Neural crest cell (in vitro differentiated cells): ENCODE measurements at regions not wholly inside any gene's neighbourhood (a gene's known extent, or its start where the extent isn't known, plus 50 kb on each side); places are given as distances from the start of the nearest gene placed in this dataset.

ENCODE experiments used
- DNase-seq: peaks from one replicate; pipeline ENCODE4 v3.0.0; 2021; ENCODE audit warnings: low read depth, mixed read lengths, low spot score
- H3K27ac Mint-ChIP-seq: one replicate; pipeline ENCODE4 v1.8.0; 2021; ENCODE audit warnings: mild to moderate bottlenecking, mixed read lengths; ENCODE audit not compliant: unreplicated experiment
- H3K27me3 Mint-ChIP-seq: 2 replicates; pipeline ENCODE4 v1.8.0; 2021; ENCODE audit warnings: low read depth, mild to moderate bottlenecking, mixed read lengths
- H3K36me3 Mint-ChIP-seq: 2 replicates; pipeline ENCODE4 v1.8.0; 2021; ENCODE audit warnings: low read depth, mild to moderate bottlenecking, mixed read lengths
- H3K4me1 Mint-ChIP-seq: 2 replicates; pipeline ENCODE4 v1.8.0; 2021; ENCODE audit warnings: mixed read lengths
- H3K4me3 Mint-ChIP-seq: one replicate; pipeline ENCODE4 v1.8.0; 2021; ENCODE audit warnings: mild to moderate bottlenecking, mixed read lengths
- H3K9me3 Mint-ChIP-seq: 2 replicates; pipeline ENCODE4 v1.8.0; 2021; ENCODE audit warnings: mixed read lengths
- TF ChIP-seq, protein P1 (sequence below): fragments of 200-600 bp; sonication (generic); conservative IDR thresholded peaks from 2 replicates; pipeline ENCODE4 v1.5.0; 2021; ENCODE audit warnings: antibody characterized with exemption, mild to moderate bottlenecking

DNA sequence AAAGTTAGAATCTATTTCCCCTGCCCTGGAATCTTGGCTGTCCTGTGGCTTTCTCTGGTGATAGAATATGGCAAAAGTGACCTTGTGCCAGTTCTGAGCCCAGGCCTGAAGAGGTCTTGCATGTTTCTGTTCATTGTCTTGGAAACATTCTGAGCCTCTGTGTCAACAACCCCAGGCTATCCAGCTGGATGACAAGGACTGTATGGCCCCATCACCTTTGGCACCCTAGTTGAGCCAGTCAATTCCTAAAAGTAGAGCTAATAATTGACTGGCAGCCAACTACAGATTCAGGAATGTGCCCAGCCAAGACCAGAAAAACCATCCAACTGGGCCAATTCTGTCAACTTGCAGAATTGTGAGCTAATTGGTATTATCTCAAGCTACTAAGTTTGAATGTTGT is 514.1 kb upstream of the LARGE1 start:
- Mint-ChIP-seq H3K4me3 (no peak overlapping the region), H3K36me3 (no peaks in the 10 kb centered on the region), H3K4me1 (no peaks in the 10 kb centered on the region), H3K9me3 (peaks cover 6% of the 10 kb centered on the region), H3K27me3 (peaks cover 21% of the 10 kb centered on the region), H3K27ac (no peak overlapping the region)
- TF ChIP-seq, protein P1, sequence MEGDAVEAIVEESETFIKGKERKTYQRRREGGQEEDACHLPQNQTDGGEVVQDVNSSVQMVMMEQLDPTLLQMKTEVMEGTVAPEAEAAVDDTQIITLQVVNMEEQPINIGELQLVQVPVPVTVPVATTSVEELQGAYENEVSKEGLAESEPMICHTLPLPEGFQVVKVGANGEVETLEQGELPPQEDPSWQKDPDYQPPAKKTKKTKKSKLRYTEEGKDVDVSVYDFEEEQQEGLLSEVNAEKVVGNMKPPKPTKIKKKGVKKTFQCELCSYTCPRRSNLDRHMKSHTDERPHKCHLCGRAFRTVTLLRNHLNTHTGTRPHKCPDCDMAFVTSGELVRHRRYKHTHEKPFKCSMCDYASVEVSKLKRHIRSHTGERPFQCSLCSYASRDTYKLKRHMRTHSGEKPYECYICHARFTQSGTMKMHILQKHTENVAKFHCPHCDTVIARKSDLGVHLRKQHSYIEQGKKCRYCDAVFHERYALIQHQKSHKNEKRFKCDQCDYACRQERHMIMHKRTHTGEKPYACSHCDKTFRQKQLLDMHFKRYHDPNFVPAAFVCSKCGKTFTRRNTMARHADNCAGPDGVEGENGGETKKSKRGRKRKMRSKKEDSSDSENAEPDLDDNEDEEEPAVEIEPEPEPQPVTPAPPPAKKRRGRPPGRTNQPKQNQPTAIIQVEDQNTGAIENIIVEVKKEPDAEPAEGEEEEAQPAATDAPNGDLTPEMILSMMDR, result no peak
- no peak for DNase-seq

DNA sequence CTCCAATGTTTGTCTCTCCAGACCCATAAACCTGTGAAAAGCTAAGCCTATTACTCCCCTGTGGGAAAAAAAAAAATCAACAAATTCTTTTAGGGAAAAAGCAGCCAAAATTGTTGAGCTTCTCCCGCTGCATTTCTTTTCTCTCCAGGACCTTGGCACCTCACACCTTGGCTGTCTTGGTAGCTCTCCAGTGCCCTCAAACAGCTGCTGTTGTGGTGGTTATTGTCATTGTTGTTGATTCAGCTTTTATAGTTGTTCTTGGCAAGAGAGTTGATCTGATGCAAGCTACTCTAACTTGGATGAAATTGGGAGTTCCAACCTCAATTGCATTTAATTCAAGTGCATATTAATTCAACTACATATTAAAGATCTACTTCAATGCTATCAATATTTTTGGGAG is 516.9 kb upstream of the LARGE1 start:
- no peak for DNase-seq
- Mint-ChIP-seq H3K9me3 (peaks cover 6% of the 10 kb centered on the region), H3K4me3 (no peak overlapping the region), H3K4me1 (no peaks in the 10 kb centered on the region), H3K27ac (no peak overlapping the region), H3K36me3 (no peaks in the 10 kb centered on the region), H3K27me3 (peaks cover 31% of the 10 kb centered on the region)
- TF ChIP-seq, protein P1, result no peak

DNA sequence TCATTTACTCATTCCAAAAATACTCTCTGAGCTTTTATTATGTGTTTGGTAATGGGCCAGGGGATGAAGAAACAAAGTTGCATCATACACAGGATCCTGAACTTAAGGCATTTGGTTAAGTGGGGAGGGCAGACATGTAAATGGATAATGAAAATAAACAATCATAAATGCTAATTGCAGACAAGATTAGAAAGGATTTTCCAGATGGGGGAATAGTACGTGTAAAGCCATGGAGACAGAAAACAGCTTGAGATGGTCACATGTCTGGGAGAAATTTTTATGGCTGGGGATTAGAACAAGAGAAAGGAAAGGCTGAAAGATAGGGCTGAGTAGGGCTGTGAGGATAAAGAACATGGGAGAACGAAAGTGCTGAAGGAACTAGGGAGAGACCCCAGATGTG is 534.3 kb upstream of the LARGE1 start:
- H3K27me3 Mint-ChIP-seq, result peaks cover 17% of the 10 kb centered on the region
- no peaks in the 10 kb centered on the region for H3K9me3 Mint-ChIP-seq
- H3K4me1 Mint-ChIP-seq, result no peaks in the 10 kb centered on the region
- TF ChIP-seq, protein P1, result no peak
- DNase-seq, result no peak
- no peak overlapping the region for H3K4me3 Mint-ChIP-seq
- no peak overlapping the region for H3K27ac Mint-ChIP-seq
- H3K36me3 Mint-ChIP-seq, result no peaks in the 10 kb centered on the region

DNA sequence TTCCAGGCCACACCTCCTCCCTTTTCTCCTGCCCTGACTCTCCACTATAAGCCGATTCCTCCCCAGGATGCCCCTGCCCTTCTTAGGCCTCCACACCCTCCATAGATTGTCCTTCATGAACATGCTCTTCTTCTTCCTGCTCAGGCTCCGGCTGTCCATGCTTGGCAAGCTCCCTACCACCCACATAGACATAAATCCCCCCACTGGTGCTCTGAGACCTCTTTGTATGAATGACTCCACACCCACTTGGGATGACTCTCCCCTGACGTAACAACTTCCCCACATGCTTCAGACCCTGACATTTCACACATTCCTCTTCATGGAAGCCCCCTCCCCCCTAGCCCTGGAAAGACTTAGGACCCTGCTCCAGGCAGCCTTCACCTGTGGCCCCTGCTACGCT is 542.5 kb upstream of the LARGE1 start:
- DNase-seq, result no peak
- Mint-ChIP-seq H3K4me3 (no peak overlapping the region), H3K27me3 (peaks cover 7% of the 10 kb centered on the region), H3K9me3 (no peaks in the 10 kb centered on the region), H3K4me1 (no peaks in the 10 kb centered on the region), H3K36me3 (no peaks in the 10 kb centered on the region), H3K27ac (no peak overlapping the region)
- TF ChIP-seq, protein P1, result no peak

DNA sequence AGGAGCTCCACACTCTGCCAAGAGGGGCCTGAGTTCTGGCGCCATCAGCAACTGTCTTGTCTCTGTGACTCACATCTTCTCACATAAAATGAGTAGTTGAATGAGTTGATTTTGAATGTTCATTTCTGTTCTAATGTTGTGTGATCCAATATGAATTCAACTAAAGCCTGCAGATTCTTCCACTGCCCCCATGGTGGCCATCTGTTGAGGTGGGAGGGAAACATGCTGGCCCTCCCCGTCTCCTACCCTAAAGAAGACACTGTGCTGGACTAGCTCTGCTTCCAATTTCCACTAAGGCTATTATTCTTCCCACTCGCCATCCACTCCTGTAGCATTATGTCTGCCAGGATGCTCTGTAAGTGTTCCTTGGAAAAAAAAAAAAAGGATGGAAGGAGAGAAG is 555.6 kb upstream of the LARGE1 start:
- no peak for DNase-seq
- Mint-ChIP-seq H3K36me3 (no peaks in the 10 kb centered on the region), H3K9me3 (no peaks in the 10 kb centered on the region), H3K27me3 (peaks cover 38% of the 10 kb centered on the region), H3K4me1 (no peaks in the 10 kb centered on the region), H3K4me3 (no peak overlapping the region), H3K27ac (no peak overlapping the region)
- TF ChIP-seq, protein P1, result no peak

DNA sequence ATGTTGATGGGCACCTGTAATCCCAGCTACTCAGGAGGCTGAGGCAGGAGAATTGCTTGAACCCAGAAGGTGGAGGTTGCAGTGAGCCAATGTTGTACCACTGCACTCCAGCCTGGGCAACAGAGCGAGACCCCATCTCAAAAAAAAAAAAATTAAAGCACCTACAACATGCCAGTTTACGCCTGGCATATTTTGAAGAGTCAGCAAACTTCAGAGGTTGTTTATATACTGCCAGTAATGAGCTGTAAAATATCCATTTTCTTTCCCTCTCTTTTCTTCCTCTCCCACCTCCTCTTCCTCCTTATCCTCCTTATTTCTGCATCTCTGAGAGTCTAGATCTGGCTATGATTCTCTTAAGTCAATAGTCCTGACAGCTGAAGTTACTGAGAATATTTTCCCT is 556.5 kb upstream of the LARGE1 start:
- Mint-ChIP-seq H3K4me1 (no peaks in the 10 kb centered on the region), H3K36me3 (no peaks in the 10 kb centered on the region), H3K4me3 (no peak overlapping the region), H3K27ac (no peak overlapping the region), H3K9me3 (no peaks in the 10 kb centered on the region), H3K27me3 (peaks cover 31% of the 10 kb centered on the region)
- no peak for DNase-seq
- TF ChIP-seq, protein P1, result no peak
